ENCODE measurements at regions not wholly inside any gene's neighbourhood (a gene's known extent, or its start where the extent isn't known, plus 50 kb on each side); places are given as distances from the start of the nearest gene placed in this dataset.

- TF ChIP-seq CTCF (IDR thresholded peaks at IDR 0.05) (no peak), EZH2 (IDR thresholded peaks at IDR 0.05) (no peak)
These were observed 210.9 kb downstream of the TEX36 start for GRCh38 chr10:125472010-125472607.

Measured in neural progenitor cell (in vitro differentiated cells).